Cardiac muscle cell (in vitro differentiated cells and primary cell): ENCODE measurements at regions not wholly inside any gene's neighbourhood (a gene's known extent, or its start where the extent isn't known, plus 50 kb on each side); places are given as distances from the start of the nearest gene placed in this dataset.
"Not testable (repeated sequence)": the region's sequence is repeated elsewhere in the genome, so short reads cannot be mapped to it uniquely, and the experiment has no call there.

ENCODE experiments used
- DNase-seq, 2 donors: peaks; one replicate each; pipeline versions ENCODE4 v3.0.0 to v3.0.0-alpha.2; 2010 to 2017; ENCODE audit warnings: low read depth in 1 of 2, low spot score in 1 of 2
- H3K27ac ChIP-seq: fragments of 200-600 bp; sonication (generic); 2 replicates; pipeline ENCODE4 v1.5.1; 2016
- H3K27me3 ChIP-seq: fragments of 200-600 bp; sonication (generic); 2 replicates; pipeline ENCODE4 v1.6.0; 2016; ENCODE audit warnings: control low read depth
- H3K36me3 ChIP-seq: fragments of 200-600 bp; sonication (generic); 2 replicates; pipeline ENCODE4 v1.5.1; 2016; ENCODE audit warnings: control low read depth
- H3K4me1 ChIP-seq: fragments of 200-600 bp; sonication (generic); 2 replicates; pipeline ENCODE4 v1.8.1; 2017; ENCODE audit warnings: low read depth, mild to moderate bottlenecking, mixed run types
- H3K4me3 ChIP-seq: fragments of 200-600 bp; sonication (generic); 2 replicates; pipeline ENCODE4 v1.5.1; 2016; ENCODE audit warnings: mild to moderate bottlenecking
- H3K9me3 ChIP-seq: fragments of 200-600 bp; sonication (generic); 2 replicates; pipeline ENCODE4 v1.5.1; 2017; ENCODE audit warnings: low read depth, mild to moderate bottlenecking, control low read depth
- TF ChIP-seq, protein P1 (sequence below): IDR thresholded peaks from 2 replicates; pipeline ENCODE4 v1.5.1; 2012; ENCODE audit warnings: low read depth, mild to moderate bottlenecking, low read length

DNA sequence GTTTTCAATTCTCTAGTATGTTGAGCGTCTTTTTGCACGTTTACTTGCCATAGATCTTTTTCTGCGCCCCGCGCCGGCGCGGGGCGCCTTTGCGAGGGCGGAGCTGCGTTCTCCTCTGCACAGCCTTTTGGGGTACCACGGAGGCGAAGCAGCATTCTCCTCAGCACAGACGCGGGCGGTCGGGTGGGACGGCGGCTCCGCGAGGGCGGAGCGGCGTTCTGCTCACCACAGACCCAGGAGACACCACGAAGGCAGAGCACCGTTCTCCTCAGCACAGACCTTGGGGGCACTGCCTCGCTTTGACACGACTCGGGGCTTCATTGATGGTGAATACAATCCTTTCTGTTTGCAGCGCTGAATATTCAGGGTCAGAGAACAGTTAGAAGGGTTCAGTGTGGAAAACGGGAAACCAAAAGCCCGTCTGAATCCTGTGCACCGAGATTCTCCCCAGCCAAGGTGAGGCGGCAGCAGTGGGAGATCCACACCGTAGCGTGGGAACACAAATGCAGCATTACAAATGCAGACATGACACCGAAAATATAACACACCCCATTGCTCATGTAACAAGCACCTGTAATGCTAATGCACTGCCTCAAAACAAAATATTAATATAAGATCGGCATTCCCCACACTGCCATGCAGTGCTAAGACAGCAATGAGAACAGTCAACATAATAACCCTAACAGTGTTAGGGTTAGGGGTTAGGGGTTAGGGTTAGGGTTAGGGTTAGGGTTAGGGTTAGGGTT lies 190.7 kb upstream of the VIPR2 start:
- peak; percentile 0 to 1 for DNase-seq
- not testable (repeated sequence) for H3K4me3 ChIP-seq, H3K36me3 ChIP-seq, H3K4me1 ChIP-seq, H3K27ac ChIP-seq, H3K9me3 ChIP-seq, H3K27me3 ChIP-seq

GRCh38 chr7:159332854-159333479 lies 188.3 kb upstream of the VIPR2 start:
- not testable (repeated sequence) for H3K4me3 ChIP-seq, H3K36me3 ChIP-seq, H3K27me3 ChIP-seq, DNase-seq, H3K4me1 ChIP-seq, H3K9me3 ChIP-seq, H3K27ac ChIP-seq

GRCh38 chr7:159331462-159331861 lies 186.8 kb upstream of the VIPR2 start:
- TF ChIP-seq, protein P1, sequence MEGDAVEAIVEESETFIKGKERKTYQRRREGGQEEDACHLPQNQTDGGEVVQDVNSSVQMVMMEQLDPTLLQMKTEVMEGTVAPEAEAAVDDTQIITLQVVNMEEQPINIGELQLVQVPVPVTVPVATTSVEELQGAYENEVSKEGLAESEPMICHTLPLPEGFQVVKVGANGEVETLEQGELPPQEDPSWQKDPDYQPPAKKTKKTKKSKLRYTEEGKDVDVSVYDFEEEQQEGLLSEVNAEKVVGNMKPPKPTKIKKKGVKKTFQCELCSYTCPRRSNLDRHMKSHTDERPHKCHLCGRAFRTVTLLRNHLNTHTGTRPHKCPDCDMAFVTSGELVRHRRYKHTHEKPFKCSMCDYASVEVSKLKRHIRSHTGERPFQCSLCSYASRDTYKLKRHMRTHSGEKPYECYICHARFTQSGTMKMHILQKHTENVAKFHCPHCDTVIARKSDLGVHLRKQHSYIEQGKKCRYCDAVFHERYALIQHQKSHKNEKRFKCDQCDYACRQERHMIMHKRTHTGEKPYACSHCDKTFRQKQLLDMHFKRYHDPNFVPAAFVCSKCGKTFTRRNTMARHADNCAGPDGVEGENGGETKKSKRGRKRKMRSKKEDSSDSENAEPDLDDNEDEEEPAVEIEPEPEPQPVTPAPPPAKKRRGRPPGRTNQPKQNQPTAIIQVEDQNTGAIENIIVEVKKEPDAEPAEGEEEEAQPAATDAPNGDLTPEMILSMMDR, result no peak
- DNase-seq, result no peak
- Histone ChIP-seq H3K27ac (no peak overlapping the region), H3K4me3 (no peak overlapping the region), H3K4me1 (no peaks in the 10 kb centered on the region), H3K36me3 (no peaks in the 10 kb centered on the region), H3K9me3 (no peaks in the 10 kb centered on the region), H3K27me3 (no peaks in the 10 kb centered on the region)

GRCh38 chr7:159329818-159330378 lies 185.2 kb upstream of the VIPR2 start:
- H3K27ac ChIP-seq, result no peak overlapping the region
- H3K27me3 ChIP-seq, result no peaks in the 10 kb centered on the region
- H3K9me3 ChIP-seq, result no peaks in the 10 kb centered on the region
- no peak overlapping the region for H3K4me3 ChIP-seq
- no peaks in the 10 kb centered on the region for H3K4me1 ChIP-seq
- TF ChIP-seq, protein P1, result no peak
- DNase-seq, result no peak
- no peaks in the 10 kb centered on the region for H3K36me3 ChIP-seq

GRCh38 chr7:159328096-159328495 lies 183.4 kb upstream of the VIPR2 start:
- no peak for DNase-seq
- TF ChIP-seq, protein P1, result no peak
- no peak overlapping the region for H3K4me3 ChIP-seq
- H3K9me3 ChIP-seq, result no peaks in the 10 kb centered on the region
- no peaks in the 10 kb centered on the region for H3K4me1 ChIP-seq
- no peaks in the 10 kb centered on the region for H3K36me3 ChIP-seq
- no peaks in the 10 kb centered on the region for H3K27me3 ChIP-seq
- H3K27ac ChIP-seq, result no peak overlapping the region

GRCh38 chr7:159323359-159323758 lies 178.7 kb upstream of the VIPR2 start:
- Histone ChIP-seq H3K4me1 (no peaks in the 10 kb centered on the region), H3K4me3 (no peak overlapping the region), H3K27me3 (no peaks in the 10 kb centered on the region), H3K36me3 (no peaks in the 10 kb centered on the region), H3K27ac (no peak overlapping the region), H3K9me3 (peaks cover 3% of the 10 kb centered on the region)
- no peak for DNase-seq
- TF ChIP-seq, protein P1, result no peak
